ENCODE measurements at regions not wholly inside any gene's neighbourhood (a gene's known extent, or its start where the extent isn't known, plus 50 kb on each side); places are given as distances from the start of the nearest gene placed in this dataset.
A peak's percentile ranks its signal among the peaks of the same experiment; 100 is the strongest.

DNA sequence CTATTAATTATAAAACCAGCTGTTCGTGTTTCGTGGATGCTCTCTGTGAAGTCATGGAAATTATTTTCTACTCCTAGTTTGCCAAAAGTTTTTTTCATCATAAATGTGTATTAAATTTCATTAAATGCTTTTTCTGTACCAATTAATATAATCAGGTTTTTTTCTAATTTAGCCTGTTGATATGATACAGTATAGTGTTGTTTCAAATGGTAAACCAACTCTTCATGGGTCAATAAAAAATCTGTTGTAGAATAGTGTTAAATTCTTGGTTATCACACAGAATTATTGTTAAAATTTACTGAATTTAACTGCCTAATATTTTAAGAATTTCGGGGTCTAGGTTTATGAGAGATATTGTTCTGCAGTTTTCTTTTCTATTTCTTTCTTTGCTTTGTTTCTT, 505.9 kb upstream of the MANEA start:
- no peak for DNase-seq

DNA sequence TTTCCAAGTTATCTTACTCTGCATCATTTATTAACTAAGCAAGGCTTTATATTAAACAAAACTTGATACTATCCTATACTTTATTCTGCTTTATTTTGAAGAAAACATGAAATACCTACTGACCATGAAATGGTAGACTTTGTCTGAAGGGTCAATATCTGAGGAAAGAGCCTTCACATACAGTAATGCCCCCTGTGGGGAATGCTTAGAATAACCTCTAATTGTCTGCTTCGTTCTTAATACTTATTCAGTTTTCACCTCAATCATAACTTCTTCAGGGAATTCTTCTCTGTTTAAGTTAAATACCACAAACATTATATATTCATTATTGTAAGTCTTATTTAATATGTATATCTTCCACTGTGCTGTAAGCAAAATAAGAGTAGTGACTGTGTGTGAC, 498.9 kb upstream of the MANEA start:
- no peak for DNase-seq

DNA sequence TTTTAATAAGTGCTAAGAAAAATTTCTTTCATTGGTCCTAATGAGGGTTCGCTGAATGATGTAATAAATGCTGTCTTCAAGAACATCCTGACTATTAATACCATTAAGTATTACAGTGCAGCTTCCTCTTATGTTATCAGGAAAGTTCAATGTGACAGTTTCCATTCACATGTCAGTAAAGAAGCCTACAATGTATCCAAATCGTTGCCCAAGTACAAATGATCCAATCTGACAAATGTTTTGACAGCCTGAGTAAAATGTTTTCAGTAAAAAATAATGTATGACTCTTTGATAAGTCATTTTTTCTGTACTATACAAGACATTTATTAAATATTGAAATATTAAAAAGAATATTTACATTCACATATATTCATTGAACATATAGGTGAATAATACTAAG, 496.1 kb upstream of the MANEA start:
- DNase-seq = no peak

DNA sequence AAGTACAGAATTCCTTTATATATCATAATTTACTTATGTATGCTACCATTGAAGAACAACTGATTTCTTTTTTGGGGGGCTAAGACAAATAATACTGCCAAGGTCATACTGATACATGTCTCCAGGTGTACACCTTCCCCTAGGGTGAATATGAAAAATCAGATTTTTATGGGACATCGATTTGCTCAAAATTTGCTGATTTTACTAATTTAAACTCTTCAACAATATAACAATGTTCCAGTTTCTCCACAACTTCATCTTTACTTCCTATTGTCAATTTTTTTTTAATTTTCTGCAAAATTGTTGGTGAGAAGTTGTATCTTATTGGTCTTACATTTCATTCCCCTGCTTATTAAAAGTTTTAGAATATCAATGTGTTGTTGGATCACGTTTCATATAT, 495.4 kb upstream of the MANEA start:
- no peak for DNase-seq

DNA sequence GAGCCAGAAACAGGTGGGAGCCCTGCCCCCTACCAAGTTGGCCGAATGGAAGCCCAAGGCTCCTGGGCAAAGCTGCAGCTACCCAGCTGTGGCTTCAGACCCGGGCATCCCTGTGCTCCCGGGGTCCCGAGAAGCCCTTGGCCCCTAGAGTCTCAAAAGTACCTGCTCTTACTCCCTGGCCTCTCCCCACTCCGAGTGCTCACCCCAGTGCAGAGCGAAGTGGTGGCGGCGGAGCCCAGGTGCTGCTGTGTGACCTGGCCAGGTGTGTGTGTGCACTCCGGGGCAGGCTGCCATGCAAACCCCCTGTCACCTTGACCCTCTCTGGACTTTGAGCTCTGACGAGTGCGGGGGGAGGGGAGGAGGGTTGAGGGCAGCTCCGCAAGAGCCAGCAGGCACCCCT, 493.8 kb upstream of the MANEA start:
- DNase-seq = no peak

DNA sequence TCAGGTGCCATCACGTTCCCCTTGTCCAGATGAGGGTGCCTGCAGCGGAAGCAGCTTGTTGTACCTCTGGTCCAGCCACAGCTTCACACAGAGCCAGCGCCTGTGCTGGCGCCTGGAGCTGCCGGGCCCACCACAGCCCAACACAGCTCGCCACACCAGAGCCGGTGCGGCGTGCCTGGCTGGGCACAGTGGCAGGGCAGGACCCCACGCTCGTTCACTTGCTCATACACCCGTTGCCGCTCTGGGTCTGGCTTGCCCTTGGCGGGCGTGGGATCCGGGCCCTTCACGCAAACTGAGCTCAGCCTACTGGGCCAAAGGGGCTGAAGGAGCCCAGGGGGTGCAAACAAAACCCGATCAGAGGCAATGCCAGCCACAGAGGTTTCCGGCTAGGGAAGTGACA, 492.5 kb upstream of the MANEA start:
- no peak for DNase-seq

DNA sequence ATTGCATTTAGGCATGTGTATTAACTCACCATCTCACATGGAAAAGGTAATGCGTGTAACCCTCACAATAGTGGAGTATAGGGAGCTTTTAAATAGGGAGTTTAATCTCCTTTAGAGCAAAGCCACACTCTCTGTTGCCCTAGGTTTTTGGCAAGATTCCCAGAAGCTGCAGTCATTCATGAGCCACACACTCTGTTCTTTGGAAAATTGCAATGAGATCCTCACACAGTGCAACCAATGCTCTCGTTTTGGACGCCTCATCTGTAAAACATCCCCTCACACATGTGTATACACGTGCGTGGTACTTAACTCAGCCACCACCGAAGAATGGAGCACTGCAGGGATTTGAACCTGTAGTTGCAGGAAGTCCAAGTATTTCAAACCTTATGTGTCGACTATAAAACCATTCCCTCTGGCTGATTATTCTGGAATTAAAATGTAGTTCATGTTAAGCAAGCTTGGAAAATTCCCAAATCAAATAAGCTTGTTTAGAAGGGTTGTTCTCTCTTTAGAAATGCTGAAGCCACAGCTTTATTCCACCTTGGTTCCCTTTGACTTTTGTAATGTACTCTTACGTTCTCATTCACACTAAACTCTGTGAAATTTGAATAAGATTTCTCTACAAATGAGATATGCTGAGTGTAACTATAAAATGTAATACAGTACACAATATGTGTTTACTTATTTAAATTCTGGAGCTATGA, 489.8 kb upstream of the MANEA start:
- peak; percentile 98 for DNase-seq

DNA sequence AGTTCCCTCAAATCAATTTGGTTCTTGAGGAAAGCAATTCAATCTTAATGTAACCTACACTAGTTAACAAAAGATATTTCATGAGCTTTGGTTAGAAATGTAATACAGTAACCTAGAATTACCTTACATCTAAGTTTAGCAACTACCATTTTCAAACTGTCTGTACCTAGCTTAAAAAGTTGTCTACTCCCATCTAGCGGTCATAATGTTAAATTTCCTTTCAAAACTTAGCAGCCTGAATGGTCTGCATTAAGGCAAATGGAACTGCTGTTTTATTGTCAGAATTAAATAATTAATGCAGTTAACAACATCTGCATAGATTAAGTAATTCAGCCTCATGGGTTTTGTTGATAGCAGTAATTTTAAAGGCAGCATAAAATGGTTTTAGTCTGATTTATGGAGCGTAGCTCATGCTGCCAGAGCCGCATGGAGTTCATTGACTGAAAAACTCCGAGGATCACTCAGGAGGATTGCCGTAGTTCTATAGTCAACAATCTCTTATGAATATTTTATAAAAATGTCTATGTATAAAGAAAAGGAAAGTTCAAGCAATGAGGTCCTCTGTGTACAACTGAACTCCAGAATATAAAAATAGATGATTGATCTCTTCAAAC, 485.4 kb upstream of the MANEA start:
- peak; percentile 38 for DNase-seq

DNA sequence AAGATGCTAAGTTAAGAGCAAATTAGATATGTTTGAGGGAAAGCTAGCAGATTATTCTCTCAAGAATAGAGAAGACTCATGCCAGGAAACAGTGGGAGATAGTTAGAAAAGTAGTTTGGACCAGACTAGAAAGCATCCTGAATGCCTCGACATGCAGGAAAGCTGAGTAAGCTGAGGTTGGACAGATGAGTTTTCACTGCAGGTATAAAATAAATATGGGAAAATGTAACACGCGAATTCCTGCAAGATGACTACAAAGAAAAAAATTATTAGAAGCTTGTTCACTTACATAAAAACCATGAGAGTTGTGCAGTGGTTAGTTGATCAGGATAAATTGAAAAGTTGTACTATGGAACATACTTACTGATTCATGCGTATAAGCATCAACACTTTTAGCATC, 484.2 kb upstream of the MANEA start:
- DNase-seq = no peak

DNA sequence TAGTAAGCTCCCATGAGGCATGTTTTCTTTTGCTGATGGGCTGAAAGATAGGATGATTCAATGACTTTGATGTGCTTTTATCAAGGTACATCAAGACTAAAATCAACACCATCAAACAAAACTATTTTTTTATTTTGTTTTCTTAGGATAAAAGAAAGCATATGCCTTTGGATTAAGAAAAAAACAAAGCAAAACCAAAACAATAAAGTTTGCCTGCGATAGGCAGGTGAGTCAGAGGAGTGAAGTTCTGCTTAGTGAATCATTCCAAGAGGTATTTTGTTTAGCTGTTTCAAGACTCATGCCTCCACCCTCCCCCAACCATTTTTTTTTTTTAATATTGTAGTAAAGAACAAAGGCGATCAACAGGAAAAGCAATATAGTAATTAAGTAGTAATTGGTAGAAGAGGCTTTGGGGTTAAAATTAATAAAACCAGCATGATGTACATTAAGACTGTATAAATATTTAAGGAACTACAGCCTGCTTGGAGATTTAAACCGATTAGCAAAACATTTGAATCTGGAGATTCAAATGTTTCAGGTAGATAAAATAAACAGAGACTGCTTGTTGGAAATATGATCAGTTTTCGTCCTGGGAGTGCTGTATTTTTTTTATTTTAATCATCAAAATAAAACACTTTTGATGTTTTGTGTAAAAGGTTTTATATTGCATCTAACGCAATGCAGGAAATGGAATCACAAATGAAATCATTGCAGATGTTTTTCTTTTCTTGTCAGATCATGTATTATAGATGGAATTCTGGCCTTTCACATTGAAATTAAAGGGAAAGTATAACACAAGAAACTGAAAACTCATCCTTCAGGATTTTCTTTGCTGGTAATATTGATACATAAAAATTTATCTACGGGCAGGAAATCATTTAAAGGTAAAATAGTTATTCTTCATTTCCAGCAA, 482.3 kb upstream of the MANEA start:
- no peak for DNase-seq

DNA sequence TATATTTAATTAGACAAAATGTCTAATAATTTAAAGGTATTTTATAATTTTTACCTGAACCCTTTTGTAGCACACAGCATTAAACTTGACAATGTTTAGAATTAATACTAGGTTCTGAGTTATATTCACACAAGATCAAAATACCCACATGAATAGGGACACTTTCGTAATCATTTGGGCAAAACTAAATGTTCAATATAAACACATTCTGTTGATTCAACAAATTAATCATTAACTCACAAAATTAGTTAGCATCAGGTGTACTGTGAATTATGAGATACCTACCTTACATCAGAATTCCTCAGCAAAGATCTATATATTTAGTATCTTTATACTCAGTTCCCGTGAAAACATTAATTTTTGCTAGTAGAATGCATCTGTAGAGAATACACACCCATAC, 481.5 kb upstream of the MANEA start:
- DNase-seq = no peak

DNA sequence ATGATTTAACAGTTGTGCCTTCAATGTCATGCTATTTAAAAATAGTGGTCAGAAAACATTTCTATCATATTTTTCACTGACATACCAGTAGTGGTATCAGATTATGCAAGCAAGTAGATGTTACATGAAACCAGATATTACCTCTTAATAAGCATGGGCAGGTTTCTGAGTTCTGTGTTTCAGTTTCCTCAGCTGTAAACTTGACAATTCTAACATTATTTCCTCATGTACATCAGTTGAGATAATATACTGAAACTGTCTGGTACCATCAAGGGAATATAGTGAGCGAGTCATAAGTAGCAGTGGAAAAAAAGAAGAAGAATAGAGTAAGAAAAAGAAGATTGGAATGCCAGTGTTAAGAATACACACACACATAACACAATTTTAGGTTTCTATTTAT, 477.9 kb upstream of the MANEA start:
- no peak for DNase-seq

DNA sequence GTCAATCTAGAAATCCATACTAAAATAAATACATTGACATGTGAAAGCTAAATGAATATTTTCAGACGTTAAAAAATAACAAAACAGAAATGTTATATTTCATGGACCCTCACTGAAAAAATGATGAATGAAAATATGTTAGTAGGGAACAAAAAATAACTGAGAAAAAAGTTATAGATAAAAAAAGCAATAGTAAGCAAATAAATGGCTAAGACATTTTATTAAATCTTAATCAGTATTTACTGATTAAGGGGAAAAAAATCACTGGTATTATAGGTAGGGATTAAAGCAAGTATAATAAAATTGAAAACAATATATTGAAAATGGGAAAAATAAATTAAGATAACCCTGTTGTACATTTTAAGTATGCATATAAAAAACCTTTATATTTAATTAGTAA, 468.1 kb upstream of the MANEA start:
- DNase-seq = no peak

DNA sequence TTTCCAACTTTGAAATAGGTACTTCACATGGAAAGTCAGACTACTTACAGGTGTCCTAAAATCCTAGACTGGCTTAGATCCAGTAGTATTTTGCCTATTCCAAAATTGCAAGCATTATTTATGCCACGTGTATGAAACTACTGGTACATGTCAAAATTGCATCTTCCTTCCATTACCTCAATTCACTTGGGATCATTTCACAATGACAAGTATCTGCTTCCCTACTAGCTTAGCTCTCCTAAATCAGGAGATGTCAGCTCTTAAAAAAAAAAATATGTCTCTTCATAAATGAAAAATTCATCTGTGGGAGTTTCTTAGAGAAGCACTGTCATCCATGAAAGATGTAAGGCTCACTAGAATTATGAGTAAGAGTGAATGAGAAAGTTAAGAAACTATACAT, 466.6 kb upstream of the MANEA start:
- no peak for DNase-seq

DNA sequence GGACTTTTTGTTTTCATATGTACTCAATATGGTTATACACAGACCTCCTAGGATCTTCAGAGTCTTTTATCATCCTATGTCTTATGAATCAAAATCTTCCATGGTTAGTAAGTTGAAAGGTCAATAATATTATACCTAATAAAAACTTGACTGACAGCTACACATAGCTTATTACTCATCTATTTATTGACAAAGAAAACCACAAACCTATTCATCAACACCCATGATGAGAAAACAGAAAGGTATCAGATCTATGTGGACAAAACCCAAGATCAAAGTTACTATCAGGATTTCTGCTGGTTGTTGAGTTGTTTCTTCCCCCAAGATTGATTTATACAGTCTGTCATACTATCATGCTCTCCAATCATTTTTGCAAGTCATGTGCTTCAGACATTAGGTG, 460.1 kb upstream of the MANEA start:
- DNase-seq = no peak

DNA sequence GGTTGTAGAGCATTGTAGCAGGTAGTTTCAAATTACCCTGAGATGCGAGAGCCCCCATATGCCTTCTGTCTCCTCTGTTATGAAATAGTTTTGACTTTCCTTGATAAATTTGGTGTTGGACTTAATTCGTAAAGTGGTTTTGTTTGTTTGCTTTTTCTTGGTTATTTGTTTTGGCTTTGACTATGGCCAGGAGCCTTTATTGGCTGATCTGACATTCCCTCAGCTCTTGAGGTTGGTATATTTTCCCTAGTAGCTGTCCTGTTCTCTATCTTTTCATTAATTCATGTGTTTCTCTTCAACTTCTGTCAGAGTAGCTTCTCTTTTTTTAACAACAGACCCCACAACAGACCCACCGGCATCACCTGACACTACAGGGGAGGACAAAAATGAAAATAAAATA, 457.4 kb upstream of the MANEA start:
- DNase-seq = no peak

DNA sequence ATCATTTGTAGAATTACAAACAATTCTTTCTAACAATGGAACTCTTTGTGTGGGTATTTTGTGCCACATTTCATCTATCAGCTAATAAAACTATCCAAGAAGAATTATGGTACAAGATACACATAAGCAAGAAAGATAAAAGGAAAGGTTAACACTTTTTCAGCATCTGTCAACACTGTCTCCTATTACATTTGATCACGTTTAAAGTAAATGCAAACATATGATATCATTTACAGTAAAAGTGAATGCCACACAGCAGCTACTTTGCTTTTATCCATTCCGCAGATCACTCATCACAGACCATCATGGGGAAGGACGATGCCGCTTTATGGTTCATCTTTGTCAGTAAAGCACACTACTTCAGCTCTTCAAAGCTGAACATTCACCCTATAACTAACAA, 456.4 kb upstream of the MANEA start:
- DNase-seq = peak; percentile 29

DNA sequence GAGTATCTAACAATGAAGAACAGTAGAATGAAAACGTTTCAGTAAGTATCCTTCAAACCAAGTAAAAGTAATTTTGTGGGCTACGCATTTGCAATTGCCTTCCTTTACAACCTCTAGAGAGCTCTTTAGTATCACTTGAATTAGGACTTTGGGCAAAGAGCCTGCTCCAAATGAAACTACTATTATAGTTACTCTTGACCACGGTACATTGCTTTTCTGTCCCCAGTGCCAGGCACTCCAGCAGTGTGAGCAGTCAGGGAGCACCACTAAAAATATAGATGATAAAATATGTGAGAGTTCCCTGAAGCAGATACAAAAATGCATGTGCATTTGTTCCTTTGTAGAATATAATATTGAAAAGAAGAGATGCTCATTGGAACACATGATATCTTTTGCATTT, 450.1 kb upstream of the MANEA start:
- no peak for DNase-seq

DNA sequence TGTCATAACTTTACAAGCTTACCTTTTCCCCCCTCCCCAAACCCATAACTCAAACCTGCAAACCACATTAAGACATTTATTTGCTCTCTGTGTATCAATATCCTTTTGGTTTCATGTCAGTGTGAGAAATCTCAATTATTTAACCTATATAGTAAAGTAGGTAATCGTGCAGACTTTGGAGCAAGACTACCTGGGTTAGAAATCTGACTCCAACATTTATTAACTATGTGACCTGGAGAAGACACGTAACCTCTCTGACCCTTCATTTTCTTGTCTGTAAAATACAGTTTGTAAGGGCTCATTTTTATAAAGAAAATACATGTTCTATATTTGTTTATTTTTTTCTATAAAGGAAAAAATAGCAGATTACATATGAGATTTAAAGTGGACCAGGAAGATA, 448.9 kb upstream of the MANEA start:
- DNase-seq = no peak

DNA sequence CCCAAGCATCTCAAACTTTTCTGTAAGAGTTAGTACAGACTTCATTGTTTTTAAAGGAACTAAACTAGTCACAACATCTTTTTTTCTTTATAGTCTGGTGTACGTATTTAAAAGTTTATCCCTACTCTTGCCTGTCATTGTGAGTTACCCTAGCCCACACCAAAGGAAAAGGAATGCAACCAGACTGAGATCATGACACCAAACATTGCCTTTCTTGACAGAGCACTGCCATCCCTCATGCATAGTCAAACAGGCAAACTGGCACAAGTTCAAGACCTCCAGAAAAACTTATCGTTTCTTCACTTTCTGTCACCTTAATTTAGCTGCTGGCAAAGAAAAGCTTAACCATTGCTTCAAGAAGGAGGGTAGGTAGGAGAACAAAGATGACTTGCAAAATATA, 448.4 kb upstream of the MANEA start:
- DNase-seq = no peak

DNA sequence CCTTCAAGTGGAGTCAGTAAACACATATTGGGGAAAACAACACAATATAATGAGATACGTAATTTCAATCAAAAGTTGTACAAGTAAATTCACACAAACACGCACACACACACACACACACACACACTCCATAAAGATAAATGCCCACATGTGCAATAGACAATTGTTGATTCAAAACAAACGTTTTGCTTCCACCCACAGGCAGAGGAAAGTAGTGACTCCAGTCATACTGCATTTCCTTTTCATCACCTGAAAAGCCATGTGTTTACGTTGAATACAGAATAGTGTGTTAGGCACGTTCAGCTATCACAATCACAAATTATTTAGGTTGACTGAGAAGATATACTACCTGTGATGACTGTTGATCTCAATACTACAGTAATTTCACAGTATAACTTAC, 443.8 kb upstream of the MANEA start:
- DNase-seq = no peak

DNA sequence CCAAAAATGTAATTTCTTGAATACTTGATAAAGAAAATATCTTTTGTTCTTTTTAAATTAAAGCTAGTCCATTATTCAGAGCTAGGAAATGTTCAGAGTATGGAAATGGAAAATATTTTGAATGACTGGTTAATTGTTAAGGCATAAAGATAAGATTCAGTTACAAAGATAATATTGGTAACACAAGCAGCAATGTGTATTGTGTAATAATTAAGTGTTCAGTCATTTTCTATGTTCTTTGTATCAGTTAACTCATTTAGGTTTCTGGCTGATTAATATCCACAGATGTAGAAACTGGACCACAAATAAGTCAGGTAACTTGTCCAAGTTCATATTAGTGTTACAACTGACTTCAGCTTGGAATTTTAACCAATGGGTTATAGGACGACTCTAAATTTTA, 442.2 kb upstream of the MANEA start:
- no peak for DNase-seq

DNA sequence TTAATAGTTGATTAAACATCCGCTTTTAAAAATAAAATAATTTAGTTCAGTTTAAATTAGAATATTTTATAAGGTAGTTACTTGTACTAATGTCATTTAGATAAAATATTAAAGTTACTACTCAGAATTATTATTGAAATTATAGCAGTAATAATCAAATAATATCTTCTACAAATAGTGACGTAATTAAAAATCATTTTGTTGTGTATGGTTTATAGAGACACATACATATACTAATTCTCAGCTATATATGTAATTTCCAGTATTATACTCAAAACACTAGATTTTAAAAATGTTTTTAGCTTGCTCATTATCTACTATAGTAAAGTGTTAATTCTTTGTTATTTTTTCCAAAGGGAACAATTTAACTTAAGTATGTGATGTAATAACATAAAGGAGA, 435.2 kb upstream of the MANEA start:
- no peak for DNase-seq

DNA sequence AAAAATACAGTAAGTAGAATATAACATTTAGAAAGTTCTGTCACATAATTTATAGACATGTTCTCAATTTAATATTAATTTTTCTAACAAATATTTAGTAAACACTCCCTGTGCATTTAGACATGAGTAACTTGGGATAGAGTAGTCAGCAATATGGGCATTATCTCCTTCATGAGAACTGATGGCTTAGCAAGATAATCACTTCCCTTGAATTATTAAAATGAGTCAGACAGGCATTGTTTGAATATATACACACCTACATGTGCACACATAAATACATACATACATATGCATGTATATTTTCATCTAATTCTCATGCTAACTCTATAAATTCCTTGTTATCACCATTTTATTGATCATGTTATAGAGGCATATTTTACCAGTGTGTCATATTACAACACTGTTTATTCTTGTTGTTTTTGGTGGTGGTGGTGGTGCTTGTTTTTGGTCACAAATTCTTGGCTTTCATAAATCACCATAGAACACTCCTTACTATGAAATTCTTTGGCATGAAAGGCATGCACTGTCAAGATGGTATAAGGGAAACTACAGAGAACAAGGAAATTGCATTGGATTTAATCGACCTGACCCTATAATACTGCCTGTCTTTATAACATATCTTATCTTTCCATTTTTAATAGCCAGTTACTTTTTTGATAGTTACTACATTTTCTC, 434.5 kb upstream of the MANEA start:
- DNase-seq = no peak

Data from DMS153 (cell line).